HepG2 (cell line): ENCODE measurements at regions not wholly inside any gene's neighbourhood (a gene's known extent, or its start where the extent isn't known, plus 50 kb on each side); places are given as distances from the start of the nearest gene placed in this dataset.

ENCODE experiments used
- ATAC-seq: fragments of 200-7000 bp; cut with Tn5 transposase; 3 replicates; pipeline ENCODE4 v1.9.1; 2020; ENCODE audit warnings: mild to moderate bottlenecking, moderate library complexity
- BruUV-seq: library from RNA; stranded (reverse); fragments of 400-500 nt; replicated peaks from 2 replicates; lab custom pipeline; 2021; lab: Mats Ljungman, UMichigan
- CTCF ChIA-PET: fragments of 300-600 bp; formaldehyde crosslinking; extraction: SDS; loops from one replicate; lab custom pipeline; 2021; ENCODE audit warnings: low total read pairs, inconsistent platforms, low intra/inter-chr PET ratio; lab: Yijun Ruan, JAX
- POLR2A ChIA-PET: fragments of 350-600 bp; sonication (Branson Sonifier 250); formaldehyde crosslinking; loops from one replicate; lab custom pipeline; 2020; ENCODE audit warnings: antibody characterized with exemption, inconsistent platforms; lab: Yijun Ruan, JAX
- DNase-seq: peaks from one replicate; pipeline ENCODE4 v3.0.0-alpha.2; 2015; ENCODE audit warnings: low spot score
- FAIRE-seq: peaks from 3 replicates; lab custom pipeline; 2011; peaks lifted over from hg19 to GRCh38; lab: Jason Lieb, UNC
- H2AFZ ChIP-seq: one replicate; pipeline ENCODE4 v1.6.1; 2011; ENCODE audit warnings: low read length, inconsistent platforms
- H3K27ac ChIP-seq: fragments of 300-600 bp; 3 replicates; pipeline ENCODE4 v1.8.0; 2011; ENCODE audit warnings: mixed run types, mild to moderate bottlenecking, mixed read lengths, low read length, inconsistent platforms; ENCODE audit not compliant: insufficient read depth; ENCODE audit errors: extremely low read length
- H3K27me3 ChIP-seq, 2 experiments: fragments of 200-600 bp in 1 of 2; 2 replicates in 1 of 2; 3 replicates in 1 of 2; pipeline versions ENCODE4 v1.6.0 to v1.8.0; 2011; ENCODE audit warnings: low read length in 2 of 2, mild to moderate bottlenecking in 2 of 2, moderate library complexity in 2 of 2, inconsistent platforms in 1 of 2; ENCODE audit not compliant: insufficient read depth in 2 of 2, control insufficient read depth in 1 of 2
- H3K36me3 ChIP-seq, 2 experiments: fragments of 200-600 bp in 1 of 2; replicated peaks in 1 of 2; 2 replicates in 1 of 2; 3 replicates in 1 of 2; pipeline versions ENCODE4 v1.5.1 to v1.8.0; 2011; ENCODE audit warnings: low read length in 2 of 2, inconsistent platforms in 1 of 2; ENCODE audit not compliant: insufficient read depth in 2 of 2, control insufficient read depth in 1 of 2
- H3K4me1 ChIP-seq: 2 replicates; pipeline ENCODE4 v1.5.1; 2012; ENCODE audit warnings: low read length, inconsistent platforms; ENCODE audit not compliant: insufficient read depth
- H3K4me2 ChIP-seq: 2 replicates; pipeline ENCODE4 v1.6.0; 2011; ENCODE audit warnings: low read depth, low read length, inconsistent platforms
- H3K4me3 ChIP-seq, 3 experiments: fragments of 200-600 bp in 1 of 3; sonication (generic), shearing (Covaris generic) in 1 of 3; replicated peaks in 1 of 3; 2 replicates each; pipeline ENCODE4 v1.5.1; 2011 to 2016; ENCODE audit warnings: low read length in 3 of 3, inconsistent platforms in 2 of 3, low read depth in 2 of 3, mild to moderate bottlenecking in 2 of 3, control low read depth in 1 of 3, mixed read lengths in 1 of 3; ENCODE audit not compliant: insufficient read depth in 1 of 3
- H3K79me2 ChIP-seq: one replicate; pipeline ENCODE4 v1.6.1; 2011; ENCODE audit warnings: low read length, inconsistent platforms; ENCODE audit not compliant: insufficient read depth
- H3K9ac ChIP-seq: 2 replicates; pipeline ENCODE4 v1.6.0; 2011; ENCODE audit warnings: mild to moderate bottlenecking, low read depth, low read length, inconsistent platforms; ENCODE audit not compliant: insufficient read depth
- H3K9me3 ChIP-seq: 2 replicates; pipeline ENCODE4 v1.5.1; 2012; ENCODE audit warnings: mild to moderate bottlenecking, low read length
- H4K20me1 ChIP-seq: 2 replicates; pipeline ENCODE4 v1.6.0; 2011; ENCODE audit warnings: inconsistent platforms, mild to moderate bottlenecking, low read length, moderate library complexity; ENCODE audit not compliant: insufficient read depth
- CHCHD3 ChIP-seq: sonication (generic); formaldehyde crosslinking; IDR thresholded peaks from 2 replicates; pipeline ENCODE4 v1.8.0; 2022; ENCODE audit warnings: mild to moderate bottlenecking, missing genetic modification reagents, moderate library complexity
- EEA1 ChIP-seq: sonication (generic); formaldehyde crosslinking; IDR thresholded peaks from 2 replicates; pipeline ENCODE4 v1.5.1; 2020; ENCODE audit warnings: mild to moderate bottlenecking, missing genetic modification reagents, borderline replicate concordance
- EED ChIP-seq: sonication (generic); formaldehyde crosslinking; IDR thresholded peaks from 2 replicates; pipeline ENCODE4 v1.5.0; 2020; ENCODE audit warnings: mild to moderate bottlenecking, missing genetic modification reagents
- FOXO1 ChIP-seq: sonication (generic); formaldehyde crosslinking; IDR thresholded peaks from 2 replicates; pipeline ENCODE4 v1.4.0; 2020; ENCODE audit warnings: missing genetic modification reagents
- GPN1 ChIP-seq: sonication (generic); formaldehyde crosslinking; IDR thresholded peaks from 2 replicates; pipeline ENCODE4 v1.5.1; 2020; ENCODE audit warnings: missing genetic modification reagents, borderline replicate concordance
- ISX ChIP-seq: sonication (generic); formaldehyde crosslinking; conservative IDR thresholded peaks from 2 replicates; pipeline ENCODE4 v1.5.0; 2020; ENCODE audit warnings: missing genetic modification reagents
- KLF12 ChIP-seq: sonication (generic); formaldehyde crosslinking; IDR thresholded peaks from 2 replicates; pipeline ENCODE4 v1.4.0; 2020; ENCODE audit warnings: missing genetic modification reagents, borderline replicate concordance
- NKX3-1 ChIP-seq: sonication (generic); formaldehyde crosslinking; IDR thresholded peaks from 2 replicates; pipeline ENCODE4 v1.5.0; 2020; ENCODE audit warnings: missing genetic modification reagents
- RAD51 ChIP-seq: fragments of 450-650 bp; IDR thresholded peaks from 2 replicates; pipeline ENCODE4 v1.6.1; 2016; ENCODE audit warnings: borderline replicate concordance
- TMF1 ChIP-seq: sonication (generic); formaldehyde crosslinking; IDR thresholded peaks from 2 replicates; pipeline ENCODE4 v1.8.1; 2022; ENCODE audit warnings: low read depth, missing genetic modification reagents
- ZNF251 ChIP-seq: sonication (generic); formaldehyde crosslinking; IDR thresholded peaks from 2 replicates; pipeline ENCODE4 v1.9.0; 2021; ENCODE audit warnings: mild to moderate bottlenecking, missing genetic modification reagents
- ZNF605 ChIP-seq: sonication (generic); formaldehyde crosslinking; IDR thresholded peaks from 2 replicates; pipeline ENCODE4 v1.8.0; 2022; ENCODE audit warnings: mild to moderate bottlenecking, missing genetic modification reagents
- WGBS: methylation state at CpG from one replicate; pipeline ENCODE4 v1.1.6; 2017; ENCODE audit warnings: low lambda C conversion rate; 5-methylcytosine and 5-hydroxymethylcytosine counted together
- in situ Hi-C: cut with HindIII; loops from 2 replicates; pipeline ENCODE4 v1.10.0; 2017; ENCODE audit warnings: low pct_unique_long_range_greater_than_20kb; ENCODE audit not compliant: extremely low pct_ligation_motif_present
- intact Hi-C: fragments of 100-400 bp; cut with micrococcal nuclease; formaldehyde crosslinking; loops from one replicate; pipeline ENCODE4 v1.10.0; 2022; ENCODE audit not compliant: unreplicated experiment
- TF ChIP-seq, protein P1 (sequence below): sonication (generic); formaldehyde crosslinking; IDR thresholded peaks from 2 replicates; pipeline ENCODE4 v1.5.0; 2020; ENCODE audit warnings: missing genetic modification reagents, mild to moderate bottlenecking, borderline replicate concordance
- TF ChIP-seq, protein P2 (sequence below): IDR thresholded peaks from 2 replicates; pipeline ENCODE4 v1.6.1; 2016; ENCODE audit warnings: missing biosample characterization, missing genetic modification reagents, low read depth
- TF ChIP-seq, protein P3 (sequence below): sonication (generic); formaldehyde crosslinking; IDR thresholded peaks from 2 replicates; pipeline ENCODE4 v1.5.1; 2020; ENCODE audit warnings: missing genetic modification reagents, mild to moderate bottlenecking, borderline replicate concordance

DNA sequence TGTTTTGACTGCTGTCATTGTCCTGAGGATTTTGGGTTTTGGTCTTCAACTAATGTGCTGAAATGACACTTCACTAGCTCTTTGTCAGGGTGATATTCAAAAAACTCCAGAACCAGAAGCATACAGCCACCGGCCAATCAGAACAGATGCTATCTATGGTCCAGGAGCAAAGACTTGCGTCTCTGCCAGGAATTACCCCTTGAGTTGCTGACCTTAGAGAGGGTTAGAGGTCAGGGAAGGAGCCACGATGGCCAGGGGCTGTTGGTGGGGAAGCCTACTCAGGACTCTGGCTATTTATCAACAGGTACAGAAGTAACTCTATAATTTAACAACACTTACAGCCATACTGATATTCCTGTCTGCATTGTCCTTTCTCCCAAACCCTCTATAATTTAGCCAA, 356.8 kb downstream of the EFNA5 start:
- in situ Hi-C loops, result no loop called here
- H3K9ac ChIP-seq, result no peak overlapping the region
- FAIRE-seq (no peak), DNase-seq (no peak), ATAC-seq (no peak)
- POLR2A ChIA-PET, result no interaction called here
- H3K27me3 ChIP-seq, result no peaks in the 10 kb centered on the region
- BruUV-seq, result no TSS peak
- H3K4me3 ChIP-seq, result no peak overlapping the region
- CTCF ChIA-PET, result no interaction called here
- no peaks in the 10 kb centered on the region for H3K4me1 ChIP-seq
- no peak overlapping the region for H3K27ac ChIP-seq
- intact Hi-C loops, result no loop called here
- H3K9me3 ChIP-seq, result no peaks in the 10 kb centered on the region
- no peak overlapping the region for H3K4me2 ChIP-seq
- no peaks in the 10 kb centered on the region for H4K20me1 ChIP-seq
- no peaks in the 10 kb centered on the region for H3K79me2 ChIP-seq
- H2AFZ ChIP-seq, result no peak overlapping the region
- TF ChIP-seq TMF1 (CRISPR knock-in tag) (no peak), RAD51 (no peak), GPN1 (no peak)
- WGBS, result 11% methylated on average over 3 of the region's 3 CpGs
- H3K36me3 ChIP-seq, result no peaks in the 10 kb centered on the region

DNA sequence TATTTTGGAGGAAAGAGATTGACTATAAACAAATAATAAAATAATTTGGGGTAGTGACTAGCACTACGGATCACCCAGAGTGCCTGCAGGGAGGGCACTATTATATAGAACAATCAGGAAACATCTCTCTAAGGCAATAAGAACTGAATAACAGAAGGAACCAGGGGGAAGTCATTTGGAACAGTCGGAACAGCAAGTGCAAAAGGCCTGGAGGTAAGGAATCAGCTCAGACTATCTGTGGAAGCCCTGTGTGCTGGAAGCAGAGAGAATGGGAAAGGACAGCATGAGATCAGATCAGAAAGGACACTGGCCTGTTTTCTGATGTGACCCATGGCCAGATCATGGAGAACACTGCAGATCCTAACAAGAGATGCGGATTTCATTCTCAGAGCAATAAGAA, 357.6 kb downstream of the EFNA5 start:
- no peak overlapping the region for H2AFZ ChIP-seq
- WGBS, result 20% methylated on average over 3 of the region's 3 CpGs
- POLR2A ChIA-PET, result no interaction called here
- H3K4me1 ChIP-seq, result no peaks in the 10 kb centered on the region
- no peak for DNase-seq
- H3K27me3 ChIP-seq, result no peaks in the 10 kb centered on the region
- no peak overlapping the region for H3K9ac ChIP-seq
- BruUV-seq, result no TSS peak
- H4K20me1 ChIP-seq, result no peaks in the 10 kb centered on the region
- no peaks in the 10 kb centered on the region for H3K79me2 ChIP-seq
- no peaks in the 10 kb centered on the region for H3K36me3 ChIP-seq
- intact Hi-C loops, result no loop called here
- no peak overlapping the region for H3K4me3 ChIP-seq
- no peak for FAIRE-seq
- CTCF ChIA-PET, result no interaction called here
- no peak overlapping the region for H3K4me2 ChIP-seq
- in situ Hi-C loops, result no loop called here
- H3K27ac ChIP-seq, result no peak overlapping the region
- ATAC-seq, result no peak
- no peaks in the 10 kb centered on the region for H3K9me3 ChIP-seq
- TF ChIP-seq ZNF605 (CRISPR knock-in tag), result no peak
- TF ChIP-seq FOXO1, result no peak
- TF ChIP-seq ISX (CRISPR knock-in tag), result no peak
- no peak for TF ChIP-seq KLF12 (CRISPR knock-in tag)
- TF ChIP-seq NKX3-1 (CRISPR knock-in tag), result no peak
- TF ChIP-seq, protein P1, sequence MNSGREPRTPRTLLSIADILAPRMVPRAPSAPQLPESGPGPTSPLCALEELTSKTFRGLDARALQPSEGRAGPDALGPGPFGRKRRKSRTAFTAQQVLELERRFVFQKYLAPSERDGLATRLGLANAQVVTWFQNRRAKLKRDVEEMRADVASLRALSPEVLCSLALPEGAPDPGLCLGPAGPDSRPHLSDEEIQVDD (CRISPR knock-in tag), result no peak
- TF ChIP-seq, protein P2, sequence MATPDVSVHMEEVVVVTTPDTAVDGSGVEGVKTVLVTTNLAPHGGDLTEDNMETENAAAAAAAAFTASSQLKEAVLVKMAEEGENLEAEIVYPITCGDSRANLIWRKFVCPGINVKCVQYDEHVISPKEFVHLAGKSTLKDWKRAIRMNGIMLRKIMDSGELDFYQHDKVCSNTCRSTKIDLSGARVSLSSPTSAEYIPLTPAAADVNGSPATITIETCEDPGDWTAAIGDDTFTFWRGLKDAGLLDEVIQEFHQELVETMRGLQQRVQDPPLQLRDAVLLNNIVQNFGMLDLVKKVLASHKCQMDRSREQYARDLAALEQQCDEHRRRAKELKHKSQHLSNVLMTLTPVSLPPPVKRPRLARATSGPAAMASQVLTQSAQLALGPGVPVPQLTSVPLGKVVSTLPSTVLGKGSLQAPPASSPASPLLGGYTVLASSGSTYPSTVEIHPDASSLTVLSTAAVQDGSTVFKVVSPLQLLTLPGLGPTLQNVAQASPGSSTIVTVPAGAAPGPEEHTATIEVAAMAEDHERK, result no peak
- TF ChIP-seq, protein P3, sequence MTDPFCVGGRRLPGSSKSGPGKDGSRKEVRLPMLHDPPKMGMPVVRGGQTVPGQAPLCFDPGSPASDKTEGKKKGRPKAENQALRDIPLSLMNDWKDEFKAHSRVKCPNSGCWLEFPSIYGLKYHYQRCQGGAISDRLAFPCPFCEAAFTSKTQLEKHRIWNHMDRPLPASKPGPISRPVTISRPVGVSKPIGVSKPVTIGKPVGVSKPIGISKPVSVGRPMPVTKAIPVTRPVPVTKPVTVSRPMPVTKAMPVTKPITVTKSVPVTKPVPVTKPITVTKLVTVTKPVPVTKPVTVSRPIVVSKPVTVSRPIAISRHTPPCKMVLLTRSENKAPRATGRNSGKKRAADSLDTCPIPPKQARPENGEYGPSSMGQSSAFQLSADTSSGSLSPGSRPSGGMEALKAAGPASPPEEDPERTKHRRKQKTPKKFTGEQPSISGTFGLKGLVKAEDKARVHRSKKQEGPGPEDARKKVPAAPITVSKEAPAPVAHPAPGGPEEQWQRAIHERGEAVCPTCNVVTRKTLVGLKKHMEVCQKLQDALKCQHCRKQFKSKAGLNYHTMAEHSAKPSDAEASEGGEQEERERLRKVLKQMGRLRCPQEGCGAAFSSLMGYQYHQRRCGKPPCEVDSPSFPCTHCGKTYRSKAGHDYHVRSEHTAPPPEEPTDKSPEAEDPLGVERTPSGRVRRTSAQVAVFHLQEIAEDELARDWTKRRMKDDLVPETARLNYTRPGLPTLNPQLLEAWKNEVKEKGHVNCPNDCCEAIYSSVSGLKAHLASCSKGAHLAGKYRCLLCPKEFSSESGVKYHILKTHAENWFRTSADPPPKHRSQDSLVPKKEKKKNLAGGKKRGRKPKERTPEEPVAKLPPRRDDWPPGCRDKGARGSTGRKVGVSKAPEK (CRISPR knock-in tag), result no peak
- no peak for TF ChIP-seq EEA1 (CRISPR knock-in tag)
- no peak for TF ChIP-seq CHCHD3 (CRISPR knock-in tag)
- no peak for TF ChIP-seq ZNF251 (CRISPR knock-in tag)
- TF ChIP-seq EED (CRISPR knock-in tag), result no peak
